HEK293 (cell line): ENCODE measurements at regions not wholly inside any gene's neighbourhood (a gene's known extent, or its start where the extent isn't known, plus 50 kb on each side); places are given as distances from the start of the nearest gene placed in this dataset.

Experiments
- CTCF ChIA-PET: fragments of 350-600 bp; formaldehyde crosslinking; extraction: SDS; loops from one replicate; lab custom pipeline; 2021; ENCODE audit warnings: antibody characterized with exemption; lab: Yijun Ruan, JAX
- POLR2A ChIA-PET: fragments of 300-600 bp; formaldehyde crosslinking; extraction: SDS; loops from one replicate; lab custom pipeline; 2020; ENCODE audit warnings: antibody characterized with exemption, inconsistent platforms; lab: Yijun Ruan, JAX
- H3K27ac ChIP-seq: fragments of 200-500 bp; sonication (Bioruptor generic); 2 replicates; pipeline ENCODE4 v1.5.1; 2014; ENCODE audit warnings: low read depth, low read length, control low read depth, inconsistent platforms; ENCODE audit errors: extremely low read depth
- H3K36me3 ChIP-seq, 2 experiments: fragments of 200-500 bp in 1 of 2; sonication (Bioruptor generic) in 1 of 2; 1 replicate in 1 of 2; 2 replicates in 1 of 2; pipeline ENCODE4 v1.5.1; 2014 to 2017; ENCODE audit warnings: inconsistent platforms in 2 of 2, low read length in 2 of 2; ENCODE audit not compliant: control insufficient read depth in 2 of 2, insufficient read depth in 1 of 2
- H3K4me1 ChIP-seq: fragments of 200-500 bp; sonication (Bioruptor generic); 2 replicates; pipeline ENCODE4 v1.5.1; 2014; ENCODE audit warnings: mild to moderate bottlenecking, low read length, inconsistent platforms; ENCODE audit not compliant: control insufficient read depth, insufficient read depth
- H3K4me3 ChIP-seq: 2 replicates; pipeline ENCODE4 v1.5.1; 2011; ENCODE audit warnings: low read depth, mild to moderate bottlenecking, control low read depth, low read length, moderate library complexity
- H3K9me3 ChIP-seq: fragments of 200-500 bp; sonication (Bioruptor generic); 2 replicates; pipeline ENCODE4 v1.5.1; 2014; ENCODE audit warnings: low read depth, low read length, inconsistent platforms; ENCODE audit not compliant: control insufficient read depth, insufficient read depth
- FEZF1 ChIP-seq: fragments of 450-650 bp; formaldehyde crosslinking; IDR thresholded peaks from 2 replicates; pipeline ENCODE4 v1.5.1; 2016; ENCODE audit warnings: missing biosample characterization, missing genetic modification characterization
- PRDM1 ChIP-seq: fragments of 450-650 bp; formaldehyde crosslinking; IDR thresholded peaks from 2 replicates; pipeline ENCODE4; 2016; ENCODE audit warnings: missing biosample characterization, missing genetic modification characterization
- REST ChIP-seq: fragments of 450-650 bp; formaldehyde crosslinking; IDR thresholded peaks from 2 replicates; pipeline ENCODE4 v1.5.1; 2016; ENCODE audit warnings: missing biosample characterization, missing genetic modification characterization
- WT1 ChIP-seq: fragments of 450-650 bp; formaldehyde crosslinking; IDR thresholded peaks from 2 replicates; pipeline ENCODE4 v1.5.1; 2016; ENCODE audit warnings: missing biosample characterization, missing genetic modification characterization
- ZBTB48 ChIP-seq: fragments of 450-650 bp; formaldehyde crosslinking; IDR thresholded peaks from 2 replicates; pipeline ENCODE4 v1.5.1; 2016; ENCODE audit warnings: missing biosample characterization, missing genetic modification characterization
- ZBTB7A ChIP-seq: fragments of 450-650 bp; formaldehyde crosslinking; IDR thresholded peaks from 2 replicates; pipeline ENCODE4 v1.5.1; 2016; ENCODE audit warnings: low read depth, missing biosample characterization, missing genetic modification characterization
- ZIC2 ChIP-seq: fragments of 450-650 bp; formaldehyde crosslinking; IDR thresholded peaks from 2 replicates; pipeline ENCODE4 v1.5.1; 2016; ENCODE audit warnings: missing biosample characterization, missing genetic modification characterization
- ZNF132 ChIP-seq: fragments of 450-650 bp; formaldehyde crosslinking; IDR thresholded peaks from 2 replicates; pipeline ENCODE4 v1.5.1; 2017; ENCODE audit warnings: missing biosample characterization, missing genetic modification characterization, borderline replicate concordance
- ZNF155 ChIP-seq: fragments of 450-650 bp; formaldehyde crosslinking; IDR thresholded peaks from 2 replicates; pipeline ENCODE4 v1.5.1; 2016; ENCODE audit warnings: missing biosample characterization, missing genetic modification characterization
- ZNF223 ChIP-seq: fragments of 450-650 bp; formaldehyde crosslinking; IDR thresholded peaks from 2 replicates; pipeline ENCODE4 v1.5.1; 2016; ENCODE audit warnings: missing biosample characterization, missing genetic modification characterization
- ZNF239 ChIP-seq: fragments of 450-650 bp; formaldehyde crosslinking; IDR thresholded peaks from 2 replicates; pipeline ENCODE4 v1.5.1; 2016; ENCODE audit warnings: missing biosample characterization, missing genetic modification characterization
- ZNF280D ChIP-seq: fragments of 450-650 bp; formaldehyde crosslinking; IDR thresholded peaks from 2 replicates; pipeline ENCODE4 v1.5.1; 2016; ENCODE audit warnings: missing biosample characterization, missing genetic modification characterization
- ZNF416 ChIP-seq: fragments of 450-650 bp; formaldehyde crosslinking; IDR thresholded peaks from 2 replicates; pipeline ENCODE4 v1.5.1; 2016; ENCODE audit warnings: missing biosample characterization, missing genetic modification characterization
- ZNF529 ChIP-seq: fragments of 450-650 bp; formaldehyde crosslinking; IDR thresholded peaks from 2 replicates; pipeline ENCODE4 v1.5.1; 2017; ENCODE audit warnings: missing genetic modification characterization, missing biosample characterization; ENCODE audit not compliant: insufficient replicate concordance
- ZNF560 ChIP-seq: fragments of 450-650 bp; formaldehyde crosslinking; IDR thresholded peaks from 2 replicates; pipeline ENCODE4 v1.5.1; 2017; ENCODE audit warnings: missing biosample characterization, missing genetic modification characterization, borderline replicate concordance
- ZNF580 ChIP-seq: fragments of 450-650 bp; formaldehyde crosslinking; IDR thresholded peaks from 2 replicates; pipeline ENCODE4 v1.5.1; 2016; ENCODE audit warnings: missing biosample characterization, missing genetic modification characterization
- ZNF645 ChIP-seq: fragments of 450-650 bp; formaldehyde crosslinking; IDR thresholded peaks from 2 replicates; pipeline ENCODE4; 2016; ENCODE audit warnings: missing biosample characterization, missing genetic modification characterization
- ZNF664 ChIP-seq: fragments of 450-650 bp; formaldehyde crosslinking; IDR thresholded peaks from 2 replicates; pipeline ENCODE4 v1.5.1; 2016; ENCODE audit warnings: missing biosample characterization, missing genetic modification characterization
- ZNF707 ChIP-seq: fragments of 450-650 bp; formaldehyde crosslinking; IDR thresholded peaks from 2 replicates; pipeline ENCODE4 v1.5.1; 2016; ENCODE audit warnings: missing biosample characterization, missing genetic modification characterization
- ZNF785 ChIP-seq: fragments of 450-650 bp; formaldehyde crosslinking; IDR thresholded peaks from 2 replicates; pipeline ENCODE4 v1.5.1; 2016; ENCODE audit warnings: missing biosample characterization, missing genetic modification characterization
- TF ChIP-seq, protein P1 (sequence below): fragments of 450-650 bp; formaldehyde crosslinking; IDR thresholded peaks from 2 replicates; pipeline ENCODE4 v1.5.1; 2017; ENCODE audit warnings: missing biosample characterization, missing genetic modification characterization
- TF ChIP-seq, protein P2 (sequence below): fragments of 450-650 bp; formaldehyde crosslinking; IDR thresholded peaks from 2 replicates; pipeline ENCODE4 v1.5.1; 2016; ENCODE audit warnings: missing biosample characterization, missing genetic modification characterization

GRCh38 chr2:11051280-11051679, 104.0 kb upstream of the SLC66A3 start (continued):
- no peak for TF ChIP-seq ZNF280D
- no peak for TF ChIP-seq ZNF223 (tag by site-specific recombination)
- TF ChIP-seq ZNF785 (tag by site-specific recombination), result no peak
- no peak for TF ChIP-seq WT1 (tag by site-specific recombination)
- no peak for TF ChIP-seq ZNF580 (tag by site-specific recombination)
- no peak for TF ChIP-seq ZNF132 (tag by site-specific recombination)
- TF ChIP-seq REST (tag by site-specific recombination), result no peak
- TF ChIP-seq ZIC2 (tag by site-specific recombination), result no peak
- no peak for TF ChIP-seq ZNF707 (tag by site-specific recombination)
- TF ChIP-seq PRDM1 (tag by site-specific recombination), result no peak
- no peak for TF ChIP-seq ZNF645 (tag by site-specific recombination)
- no peak for TF ChIP-seq ZNF664 (tag by site-specific recombination)
- TF ChIP-seq ZNF155 (tag by site-specific recombination), result no peak

- ChIA-PET CTCF (interaction anchor here (2.2 kb wide), 1 partner anchor 19 kb away, joined by 5 read pairs; no protein-coding TSS in a partner anchor), POLR2A (no interaction called here)
- TF ChIP-seq, protein P1, sequence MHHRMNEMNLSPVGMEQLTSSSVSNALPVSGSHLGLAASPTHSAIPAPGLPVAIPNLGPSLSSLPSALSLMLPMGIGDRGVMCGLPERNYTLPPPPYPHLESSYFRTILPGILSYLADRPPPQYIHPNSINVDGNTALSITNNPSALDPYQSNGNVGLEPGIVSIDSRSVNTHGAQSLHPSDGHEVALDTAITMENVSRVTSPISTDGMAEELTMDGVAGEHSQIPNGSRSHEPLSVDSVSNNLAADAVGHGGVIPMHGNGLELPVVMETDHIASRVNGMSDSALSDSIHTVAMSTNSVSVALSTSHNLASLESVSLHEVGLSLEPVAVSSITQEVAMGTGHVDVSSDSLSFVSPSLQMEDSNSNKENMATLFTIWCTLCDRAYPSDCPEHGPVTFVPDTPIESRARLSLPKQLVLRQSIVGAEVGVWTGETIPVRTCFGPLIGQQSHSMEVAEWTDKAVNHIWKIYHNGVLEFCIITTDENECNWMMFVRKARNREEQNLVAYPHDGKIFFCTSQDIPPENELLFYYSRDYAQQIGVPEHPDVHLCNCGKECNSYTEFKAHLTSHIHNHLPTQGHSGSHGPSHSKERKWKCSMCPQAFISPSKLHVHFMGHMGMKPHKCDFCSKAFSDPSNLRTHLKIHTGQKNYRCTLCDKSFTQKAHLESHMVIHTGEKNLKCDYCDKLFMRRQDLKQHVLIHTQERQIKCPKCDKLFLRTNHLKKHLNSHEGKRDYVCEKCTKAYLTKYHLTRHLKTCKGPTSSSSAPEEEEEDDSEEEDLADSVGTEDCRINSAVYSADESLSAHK (tag by site-specific recombination), result no peak
- TF ChIP-seq, protein P2, sequence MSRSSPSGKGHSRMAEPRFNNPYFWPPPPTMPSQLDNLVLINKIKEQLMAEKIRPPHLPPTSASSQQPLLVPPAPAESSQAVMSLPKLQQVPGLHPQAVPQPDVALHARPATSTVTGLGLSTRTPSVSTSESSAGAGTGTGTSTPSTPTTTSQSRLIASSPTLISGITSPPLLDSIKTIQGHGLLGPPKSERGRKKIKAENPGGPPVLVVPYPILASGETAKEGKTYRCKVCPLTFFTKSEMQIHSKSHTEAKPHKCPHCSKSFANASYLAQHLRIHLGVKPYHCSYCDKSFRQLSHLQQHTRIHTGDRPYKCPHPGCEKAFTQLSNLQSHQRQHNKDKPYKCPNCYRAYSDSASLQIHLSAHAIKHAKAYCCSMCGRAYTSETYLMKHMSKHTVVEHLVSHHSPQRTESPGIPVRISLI (tag by site-specific recombination), result no peak
- no peak for TF ChIP-seq FEZF1 (tag by site-specific recombination)
- no peak for TF ChIP-seq ZNF560
- no peak for TF ChIP-seq ZNF239 (tag by site-specific recombination)
- TF ChIP-seq ZBTB48 (tag by site-specific recombination), result no peak
- TF ChIP-seq ZNF529, result no peak
- TF ChIP-seq ZBTB7A, result no peak
- TF ChIP-seq ZNF416, result no peak
- Histone ChIP-seq H3K9me3 (no peaks in the 10 kb centered on the region), H3K4me3 (no peak overlapping the region), H3K36me3 (no peaks in the 10 kb centered on the region), H3K27ac (no peak overlapping the region), H3K4me1 (no peaks in the 10 kb centered on the region)
Measured at GRCh38 chr2:11053546-11053945, 101.7 kb upstream of the SLC66A3 start.
